PFSK-1 (cell line): ENCODE measurements at regions not wholly inside any gene's neighbourhood (a gene's known extent, or its start where the extent isn't known, plus 50 kb on each side); places are given as distances from the start of the nearest gene placed in this dataset.

Experiments used
- FOXP2 ChIP-seq: optimal IDR thresholded peaks from 2 replicates; pipeline ENCODE3; 2011; ENCODE audit warnings: borderline replicate concordance, control low read depth, inconsistent platforms; ENCODE audit not compliant: insufficient read depth; ENCODE audit errors: extremely low read length, extremely low read depth
- POLR2AphosphoS5 ChIP-seq: IDR thresholded peaks from 2 replicates; pipeline ENCODE4 v1.6.1; 2012; ENCODE audit warnings: low read depth, mild to moderate bottlenecking, control low read depth, low read length, moderate library complexity
- REST ChIP-seq, 2 experiments: IDR thresholded peaks; 2 replicates each; pipeline versions ENCODE4 v1.6.1 to v1.8.0; 2011 to 2012; ENCODE audit warnings: low read depth in 2 of 2, low read length in 2 of 2, control low read depth in 1 of 2, inconsistent platforms in 1 of 2, mild to moderate bottlenecking in 1 of 2, moderate library complexity in 1 of 2; ENCODE audit not compliant: insufficient read depth in 1 of 2
- SIN3A ChIP-seq: IDR thresholded peaks from 2 replicates; pipeline ENCODE4 v1.6.1; 2012; ENCODE audit warnings: mild to moderate bottlenecking, low read length, moderate library complexity, borderline replicate concordance; ENCODE audit not compliant: insufficient read depth
- TAF1 ChIP-seq: IDR thresholded peaks from 2 replicates; pipeline ENCODE4 v1.6.1; 2012; ENCODE audit warnings: low read length, control low read depth, borderline replicate concordance; ENCODE audit not compliant: insufficient read depth

- TF ChIP-seq TAF1 = no peak
- no peak for TF ChIP-seq REST (IDR thresholded peaks at IDR 0.05; ENCODE audit: insufficient read depth in 1 of 2, low read depth in 2 of 2, low read length in 2 of 2)
- no peak for TF ChIP-seq POLR2AphosphoS5
- TF ChIP-seq FOXP2 = no peak
- no peak for TF ChIP-seq SIN3A
Measured at GRCh38 chr3:182124187-182124586, 412.5 kb downstream of the SOX2 start.

DNA sequence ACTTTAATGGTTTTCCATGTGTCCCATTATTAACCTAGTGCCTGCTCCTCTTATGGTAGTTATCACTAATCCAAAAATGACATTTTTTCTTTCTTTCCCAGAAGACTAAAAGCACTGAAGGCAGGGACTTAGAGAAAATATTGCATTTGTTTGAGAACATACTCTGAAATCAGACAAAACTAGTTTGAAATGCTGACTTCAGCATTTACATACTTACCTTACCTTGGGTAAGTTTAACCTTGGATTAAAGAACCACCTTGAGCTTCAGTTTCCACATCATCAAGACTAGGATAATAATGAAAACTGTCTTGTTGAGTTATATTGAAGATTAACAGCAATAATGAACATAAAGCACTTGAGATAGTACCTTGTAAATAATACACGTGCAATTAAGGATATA lies 413.0 kb downstream of the SOX2 start:
- no peak for TF ChIP-seq REST (IDR thresholded peaks at IDR 0.05; ENCODE audit: insufficient read depth in 1 of 2, low read depth in 2 of 2, low read length in 2 of 2)
- TF ChIP-seq TAF1 = no peak
- no peak for TF ChIP-seq POLR2AphosphoS5
- TF ChIP-seq FOXP2 = no peak
- TF ChIP-seq SIN3A = no peak

DNA sequence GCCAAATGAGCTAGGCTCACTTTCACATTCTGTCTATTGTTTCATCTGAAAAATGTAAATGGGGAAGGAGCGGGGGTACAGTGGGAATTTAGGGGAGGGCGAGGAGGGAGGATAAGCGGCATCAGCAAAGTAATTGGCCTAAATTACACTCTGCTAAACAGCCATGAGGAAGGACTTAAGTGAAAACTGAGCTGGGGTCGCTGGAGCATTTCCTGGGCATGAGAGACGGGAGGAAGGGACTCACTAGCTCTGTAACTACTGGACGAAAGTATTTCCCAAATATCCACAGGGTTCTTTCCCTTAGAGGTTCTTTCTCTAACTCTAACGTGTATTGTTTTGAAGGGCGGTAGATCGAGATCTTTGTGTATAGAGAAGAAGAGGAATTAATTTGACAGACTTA lies 418.0 kb downstream of the SOX2 start:
- TF ChIP-seq POLR2AphosphoS5 (no peak), SIN3A (no peak)

DNA sequence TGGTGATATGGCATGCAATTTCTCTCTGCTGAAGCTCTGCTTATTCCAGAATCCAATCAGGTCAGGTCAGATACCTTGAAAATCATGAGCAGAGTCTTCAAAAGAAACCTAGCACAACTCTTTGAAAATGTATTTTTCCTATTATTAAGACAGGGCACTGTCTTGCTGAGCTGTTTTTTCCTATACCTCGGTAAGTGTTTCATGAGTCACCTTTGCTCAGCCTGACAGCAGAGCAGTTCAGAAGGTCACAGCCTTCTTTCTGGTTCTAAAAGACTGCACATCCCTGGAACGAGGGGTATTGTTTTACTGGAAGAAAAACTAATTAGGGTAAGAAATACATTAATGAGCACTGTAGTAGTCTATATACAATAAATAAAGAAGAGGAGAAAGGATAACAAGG lies 422.0 kb downstream of the SOX2 start:
- TF ChIP-seq POLR2AphosphoS5 = no peak
- TF ChIP-seq SIN3A = no peak
- TF ChIP-seq FOXP2 = no peak
- no peak for TF ChIP-seq TAF1
- no peak for TF ChIP-seq REST (IDR thresholded peaks at IDR 0.05; ENCODE audit: insufficient read depth in 1 of 2, low read depth in 2 of 2, low read length in 2 of 2)

DNA sequence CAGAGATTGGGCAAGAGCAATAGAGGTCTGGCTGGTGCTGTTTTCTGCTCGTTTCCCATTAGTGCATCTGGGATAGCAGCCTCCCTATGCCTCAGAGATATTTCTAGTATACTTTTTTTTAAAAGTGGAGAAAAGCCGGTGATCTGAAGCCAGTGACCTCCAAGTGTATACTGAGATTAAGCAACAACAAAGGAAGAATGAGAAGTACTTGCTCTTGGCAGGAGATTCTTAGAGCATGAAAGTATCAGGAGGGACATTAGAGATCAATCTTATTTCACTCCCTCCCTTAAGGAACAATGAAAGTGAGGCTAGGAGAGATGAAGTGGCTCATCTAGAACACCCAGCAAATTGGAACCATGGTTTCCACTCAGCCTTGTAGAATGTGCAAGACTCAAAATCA lies 423.3 kb downstream of the SOX2 start:
- TF ChIP-seq REST (IDR thresholded peaks at IDR 0.05; ENCODE audit: insufficient read depth in 1 of 2, low read depth in 2 of 2, low read length in 2 of 2) (no peak), TAF1 (no peak), FOXP2 (no peak), SIN3A (no peak), POLR2AphosphoS5 (no peak)
